NCI-H2196 treated with DMSO at 0.1 percent for 48 hours (cell line): ENCODE measurements at regions not wholly inside any gene's neighbourhood (a gene's known extent, or its start where the extent isn't known, plus 50 kb on each side); places are given as distances from the start of the nearest gene placed in this dataset.

ENCODE experiments used
- DNase-seq: peaks from one replicate; lab custom pipeline; 2025; ENCODE audit not compliant: unreplicated experiment; lab: John Stamatoyannopoulos, UW

GRCh38 chr1:217214551-217214950 is 416.3 kb downstream of the GPATCH2 start:
- no peak for DNase-seq

- DNase-seq = no peak
Observed at GRCh38 chr1:217211486-217211885, 419.4 kb downstream of the GPATCH2 start.

GRCh38 chr1:217205578-217205977 is 425.3 kb downstream of the GPATCH2 start:
- no peak for DNase-seq

- DNase-seq = no peak
Observed at GRCh38 chr1:217196616-217197015, 434.3 kb downstream of the GPATCH2 start.

GRCh38 chr1:217193151-217193550 is 437.7 kb downstream of the GPATCH2 start:
- DNase-seq = no peak

- DNase-seq = no peak
Observed at GRCh38 chr1:217191441-217191840, 439.4 kb downstream of the GPATCH2 start.

GRCh38 chr1:217190359-217190758 is 440.5 kb downstream of the GPATCH2 start:
- no peak for DNase-seq

GRCh38 chr1:217189362-217189761 is 441.5 kb downstream of the GPATCH2 start:
- no peak for DNase-seq

- DNase-seq = no peak
Observed at GRCh38 chr1:217188280-217189237, 442.3 kb downstream of the GPATCH2 start.

GRCh38 chr1:217186664-217187063 is 444.2 kb downstream of the GPATCH2 start:
- no peak for DNase-seq

GRCh38 chr1:217184854-217185253 is 446.0 kb downstream of the GPATCH2 start:
- DNase-seq = no peak

- no peak for DNase-seq
Observed at GRCh38 chr1:217182992-217183391, 447.9 kb downstream of the GPATCH2 start.

GRCh38 chr1:217181756-217182155 is 449.1 kb downstream of the GPATCH2 start:
- no peak for DNase-seq

- DNase-seq = no peak
Observed at GRCh38 chr1:217181176-217181746, 449.6 kb downstream of the GPATCH2 start.

- DNase-seq = no peak
Observed at GRCh38 chr1:217180443-217180842, 450.4 kb downstream of the GPATCH2 start.

GRCh38 chr1:217164403-217164802 is 441.2 kb upstream of the ESRRG start:
- DNase-seq = no peak

- DNase-seq = no peak
Observed at GRCh38 chr1:217153361-217153760, 430.1 kb upstream of the ESRRG start.

GRCh38 chr1:217150366-217150765 is 427.1 kb upstream of the ESRRG start:
- no peak for DNase-seq

- no peak for DNase-seq
Observed at GRCh38 chr1:217149791-217150190, 426.6 kb upstream of the ESRRG start.

- no peak for DNase-seq
Observed at GRCh38 chr1:217141711-217142110, 418.5 kb upstream of the ESRRG start.

GRCh38 chr1:217140041-217140901 is 417.0 kb upstream of the ESRRG start:
- no peak for DNase-seq
